H9 (cell line): ENCODE measurements at regions not wholly inside any gene's neighbourhood (a gene's known extent, or its start where the extent isn't known, plus 50 kb on each side); places are given as distances from the start of the nearest gene placed in this dataset.

Source experiments
- DNase-seq: peaks from one replicate; pipeline ENCODE4 v3.0.0-alpha.2; 2017
- H2AFZ ChIP-seq: one replicate; pipeline ENCODE4 v1.6.1; 2013; ENCODE audit warnings: mild to moderate bottlenecking, low read length, control low read depth, moderate library complexity
- H2AK5ac ChIP-seq: 2 replicates; pipeline ENCODE4 v1.6.1; 2013; ENCODE audit warnings: low read length, control low read depth, mixed read lengths; ENCODE audit not compliant: insufficient read length
- H2BK120ac ChIP-seq: one replicate; pipeline ENCODE4 v1.6.1; 2013; ENCODE audit warnings: low read depth, mild to moderate bottlenecking, low read length, control low read depth, inconsistent platforms; ENCODE audit not compliant: poor library complexity, severe bottlenecking
- H2BK12ac ChIP-seq: 2 replicates; pipeline ENCODE4 v1.6.1; 2013; ENCODE audit warnings: low read length, control low read depth, mixed read lengths, low read depth; ENCODE audit not compliant: insufficient read length
- H2BK15ac ChIP-seq: 2 replicates; pipeline ENCODE4 v1.6.1; 2013; ENCODE audit warnings: low read depth, low read length, control low read depth
- H2BK20ac ChIP-seq: one replicate; pipeline ENCODE4 v1.6.1; 2013; ENCODE audit warnings: low read depth, mild to moderate bottlenecking, low read length, control low read depth, inconsistent platforms; ENCODE audit not compliant: poor library complexity, severe bottlenecking
- H2BK5ac ChIP-seq: 2 replicates; pipeline ENCODE4 v1.6.1; 2013; ENCODE audit warnings: low read length, control low read depth, mixed read lengths; ENCODE audit not compliant: insufficient read length
- H3K14ac ChIP-seq: 2 replicates; pipeline ENCODE4 v1.6.1; 2013; ENCODE audit warnings: low read length, control low read depth; ENCODE audit not compliant: insufficient read depth
- H3K18ac ChIP-seq: 2 replicates; pipeline ENCODE4 v1.6.1; 2013; ENCODE audit warnings: low read depth, mild to moderate bottlenecking, mixed read lengths, low read length, control low read depth; ENCODE audit not compliant: insufficient read length
- H3K23ac ChIP-seq: 2 replicates; pipeline ENCODE4 v1.6.1; 2013; ENCODE audit warnings: low read length, control low read depth, mixed read lengths, low read depth; ENCODE audit not compliant: insufficient read length
- H3K23me2 ChIP-seq: 2 replicates; pipeline ENCODE4 v1.6.1; 2013; ENCODE audit warnings: low read depth, mild to moderate bottlenecking, mixed read lengths, low read length, control low read depth; ENCODE audit not compliant: insufficient read length, poor library complexity, severe bottlenecking
- H3K27ac ChIP-seq: 2 replicates; pipeline ENCODE4 v1.5.1; 2013; ENCODE audit warnings: low read length, control low read depth, mixed read lengths, low read depth; ENCODE audit not compliant: insufficient read length
- H3K27me3 ChIP-seq: 2 replicates; pipeline ENCODE4 v1.6.1; 2013; ENCODE audit warnings: low read length, control low read depth, inconsistent platforms; ENCODE audit not compliant: insufficient read depth
- H3K4ac ChIP-seq: 2 replicates; pipeline ENCODE4 v1.6.1; 2013; ENCODE audit warnings: low read depth, mild to moderate bottlenecking, control low read depth, inconsistent platforms, low read length, moderate library complexity
- H3K4me1 ChIP-seq: 2 replicates; pipeline ENCODE4 v1.6.1; 2013; ENCODE audit warnings: low read length, control low read depth, inconsistent platforms; ENCODE audit not compliant: insufficient read depth
- H3K4me2 ChIP-seq: 2 replicates; pipeline ENCODE4 v1.6.1; 2013; ENCODE audit warnings: low read length, control low read depth, mixed read lengths; ENCODE audit not compliant: insufficient read length, insufficient read depth
- H3K56ac ChIP-seq: 2 replicates; pipeline ENCODE4 v1.6.1; 2013; ENCODE audit warnings: low read depth, mild to moderate bottlenecking, mixed read lengths, low read length, control low read depth; ENCODE audit not compliant: insufficient read length
- H3K79me1 ChIP-seq: 2 replicates; pipeline ENCODE4 v1.6.1; 2013; ENCODE audit warnings: low read depth, mild to moderate bottlenecking, moderate library complexity, low read length, control low read depth, inconsistent platforms; ENCODE audit not compliant: insufficient read depth, poor library complexity, severe bottlenecking
- H3K79me2 ChIP-seq: 2 replicates; pipeline ENCODE4 v1.6.1; 2013; ENCODE audit warnings: low read length, control low read depth, inconsistent platforms; ENCODE audit not compliant: insufficient read depth
- H3K9ac ChIP-seq: 2 replicates; pipeline ENCODE4 v1.6.1; 2013; ENCODE audit warnings: low read length, control low read depth, mixed read lengths; ENCODE audit not compliant: insufficient read length; ENCODE audit errors: extremely low read depth
- H3K9me3 ChIP-seq: one replicate; pipeline ENCODE4 v1.6.1; 2013; ENCODE audit warnings: low read depth, low read length, inconsistent platforms; ENCODE audit not compliant: control insufficient read depth
- H3T11ph ChIP-seq: one replicate; pipeline ENCODE4 v1.6.1; 2013; ENCODE audit warnings: mild to moderate bottlenecking, low read length, control low read depth, inconsistent platforms
- H4K20me1 ChIP-seq: one replicate; pipeline ENCODE4 v1.6.1; 2013; ENCODE audit not compliant: control insufficient read depth, insufficient read length, insufficient read depth
- H4K5ac ChIP-seq: 2 replicates; pipeline ENCODE4 v1.6.1; 2013; ENCODE audit warnings: low read depth, mild to moderate bottlenecking, mixed read lengths, low read length, control low read depth; ENCODE audit not compliant: insufficient read length
- H4K8ac ChIP-seq: replicated peaks from 2 replicates; pipeline ENCODE4 v1.6.1; 2013; ENCODE audit warnings: low read length, control low read depth, mixed read lengths, low read depth; ENCODE audit not compliant: insufficient read length
- H4K91ac ChIP-seq: 2 replicates; pipeline ENCODE4 v1.6.1; 2013; ENCODE audit warnings: low read depth, mild to moderate bottlenecking, moderate library complexity, mixed read lengths, low read length, control low read depth; ENCODE audit not compliant: insufficient read length
- H3K27ac Mint-ChIP-seq, 3 experiments: 2 replicates in 2 of 3; 3 replicates in 1 of 3; pipeline ENCODE4 v1.8.0; 2020 to 2021; ENCODE audit warnings: mixed read lengths in 3 of 3, mild to moderate bottlenecking in 1 of 3, moderate library complexity in 1 of 3
- H3K27me3 Mint-ChIP-seq: 2 replicates; pipeline ENCODE4 v1.8.0; 2021; ENCODE audit warnings: low read depth, mild to moderate bottlenecking, moderate library complexity, mixed read lengths
- H3K36me3 Mint-ChIP-seq, 3 experiments: 2 replicates in 2 of 3; 3 replicates in 1 of 3; pipeline ENCODE4 v1.8.0; 2020 to 2021; ENCODE audit warnings: low read depth in 3 of 3, mixed read lengths in 3 of 3; ENCODE audit not compliant: insufficient read depth in 1 of 3
- H3K4me1 Mint-ChIP-seq, 2 experiments: 2 replicates each; pipeline ENCODE4 v1.8.0; 2020; ENCODE audit warnings: mixed read lengths in 2 of 2
- H3K4me3 Mint-ChIP-seq, 2 experiments: 2 replicates in 1 of 2; 3 replicates in 1 of 2; pipeline ENCODE4 v1.8.0; 2020 to 2021; ENCODE audit warnings: mild to moderate bottlenecking in 2 of 2, mixed read lengths in 2 of 2, moderate library complexity in 1 of 2
- H3K9me3 Mint-ChIP-seq, 2 experiments: 2 replicates in 1 of 2; 3 replicates in 1 of 2; pipeline ENCODE4 v1.8.0; 2020; ENCODE audit warnings: mild to moderate bottlenecking in 2 of 2, mixed read lengths in 2 of 2, moderate library complexity in 1 of 2
- WGBS: extraction: QIAGEN DNeasy Blood & Tissue Kit; methylation state at CpG from one replicate; pipeline ENCODE4 v1.1.7; 2013; ENCODE audit warnings: missing lambda C conversion rate, low lambda C conversion rate, mixed read lengths; ENCODE audit not compliant: insufficient read length; ENCODE audit errors: extremely low coverage; 5-methylcytosine and 5-hydroxymethylcytosine counted together
- TF ChIP-seq, protein P1 (sequence below): fragments of 200-600 bp; sonication (generic); conservative IDR thresholded peaks from 3 replicates; pipeline ENCODE4 v1.8.0; 2021; ENCODE audit warnings: antibody characterized with exemption, mild to moderate bottlenecking

DNA sequence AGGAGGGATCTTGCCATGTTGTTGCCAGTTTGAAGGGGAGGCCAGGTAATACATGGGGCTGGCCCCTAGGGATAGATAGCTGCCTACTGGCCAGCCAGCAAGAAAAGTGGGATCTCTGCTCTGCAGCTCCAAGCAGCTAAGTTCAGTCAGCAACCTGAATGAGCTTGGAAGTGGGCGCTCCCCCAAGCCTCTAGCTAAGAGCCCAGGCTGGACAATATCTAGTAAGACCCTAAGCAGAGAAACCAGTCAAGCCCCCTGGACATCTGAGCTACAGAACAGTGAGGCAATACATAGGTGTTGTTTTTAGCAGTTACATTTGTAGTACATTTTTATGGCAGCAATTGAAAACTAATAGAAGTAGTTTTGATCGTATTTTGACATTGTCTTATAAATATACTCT is 409.8 kb upstream of the SMIM21 start:
- Histone ChIP-seq H2AK5ac (no peak overlapping the region), H2AFZ (no peak overlapping the region), H4K5ac (no peak overlapping the region), H3K14ac (no peak overlapping the region), H3K23ac (no peak overlapping the region), H3K79me1 (no peaks in the 10 kb centered on the region), H2BK20ac (no peak overlapping the region), H3K4me2 (no peak overlapping the region), H3K27me3 (no peaks in the 10 kb centered on the region), H3K4ac (no peak overlapping the region), H3K56ac (no peak overlapping the region), H3K9ac (no peak overlapping the region), H4K8ac (no peak overlapping the region), H4K20me1 (no peaks in the 10 kb centered on the region), H2BK15ac (no peak overlapping the region), H3K4me1 (no peaks in the 10 kb centered on the region), H2BK12ac (no peak overlapping the region), H3K9me3 (no peaks in the 10 kb centered on the region), H4K91ac (no peak overlapping the region), H3K79me2 (no peaks in the 10 kb centered on the region), H2BK120ac (no peak overlapping the region), H3K18ac (no peak overlapping the region), H3K27ac (no peak overlapping the region), H3K23me2 (no peaks in the 10 kb centered on the region), H2BK5ac (no peak overlapping the region), H3T11ph (no peak overlapping the region)
- Mint-ChIP-seq H3K4me3 (no peak overlapping the region), H3K27ac (no peak overlapping the region), H3K27me3 (no peaks in the 10 kb centered on the region), H3K9me3 (peaks cover 0 to 4% of the 10 kb centered on the region in 2 experiments; a peak in 2 of 5 replicates), H3K4me1 (no peaks in the 10 kb centered on the region), H3K36me3 (peaks cover 0 to 4% (median 0%) of the 10 kb centered on the region in 3 experiments; a peak in 3 of 7 replicates)
- TF ChIP-seq, protein P1, sequence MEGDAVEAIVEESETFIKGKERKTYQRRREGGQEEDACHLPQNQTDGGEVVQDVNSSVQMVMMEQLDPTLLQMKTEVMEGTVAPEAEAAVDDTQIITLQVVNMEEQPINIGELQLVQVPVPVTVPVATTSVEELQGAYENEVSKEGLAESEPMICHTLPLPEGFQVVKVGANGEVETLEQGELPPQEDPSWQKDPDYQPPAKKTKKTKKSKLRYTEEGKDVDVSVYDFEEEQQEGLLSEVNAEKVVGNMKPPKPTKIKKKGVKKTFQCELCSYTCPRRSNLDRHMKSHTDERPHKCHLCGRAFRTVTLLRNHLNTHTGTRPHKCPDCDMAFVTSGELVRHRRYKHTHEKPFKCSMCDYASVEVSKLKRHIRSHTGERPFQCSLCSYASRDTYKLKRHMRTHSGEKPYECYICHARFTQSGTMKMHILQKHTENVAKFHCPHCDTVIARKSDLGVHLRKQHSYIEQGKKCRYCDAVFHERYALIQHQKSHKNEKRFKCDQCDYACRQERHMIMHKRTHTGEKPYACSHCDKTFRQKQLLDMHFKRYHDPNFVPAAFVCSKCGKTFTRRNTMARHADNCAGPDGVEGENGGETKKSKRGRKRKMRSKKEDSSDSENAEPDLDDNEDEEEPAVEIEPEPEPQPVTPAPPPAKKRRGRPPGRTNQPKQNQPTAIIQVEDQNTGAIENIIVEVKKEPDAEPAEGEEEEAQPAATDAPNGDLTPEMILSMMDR = no peak
- DNase-seq = no peak
- no CpG with 5 or more reads among the region's 2 CpGs for WGBS
